CD4-positive, alpha-beta T cell (primary cell): ENCODE measurements at regions not wholly inside any gene's neighbourhood (a gene's known extent, or its start where the extent isn't known, plus 50 kb on each side); places are given as distances from the start of the nearest gene placed in this dataset.

Experiments used
- ATAC-seq: fragments of 200-7000 bp; cut with Tn5 transposase; one replicate; pipeline ENCODE4 v1.10.0; 2022; ENCODE audit warnings: mild to moderate bottlenecking; ENCODE audit not compliant: poor library complexity
- CTCF ChIA-PET: fragments of 350-600 bp; sonication (Branson Sonifier 250); formaldehyde crosslinking; loops from one replicate; lab custom pipeline; 2021; ENCODE audit warnings: antibody characterized with exemption, inconsistent platforms; lab: Charles Lee
- POLR2A ChIA-PET: fragments of 350-600 bp; sonication (Branson Sonifier 250); formaldehyde crosslinking; loops from one replicate; lab custom pipeline; 2021; ENCODE audit warnings: antibody characterized with exemption, inconsistent platforms; lab: Charles Lee
- DNase-seq, 14 experiments: peaks; one replicate each; pipeline ENCODE4 v3.0.0-alpha.2; 2013 to 2020; ENCODE audit warnings: mixed read lengths in 2 of 14
- H3K27ac ChIP-seq, 2 donors: one replicate each; pipeline versions ENCODE4 v1.5.1 to v1.7.0; 2013; ENCODE audit warnings: low read length in 2 of 2, low read depth in 1 of 2, mild to moderate bottlenecking in 1 of 2
- H3K27me3 ChIP-seq, 2 experiments: 1 replicate in 1 of 2; 2 replicates in 1 of 2; pipeline versions ENCODE4 v1.6.1 to v1.7.0; 2013; ENCODE audit warnings: low read length in 2 of 2, control low read depth in 1 of 2, mild to moderate bottlenecking in 1 of 2, moderate library complexity in 1 of 2; ENCODE audit not compliant: insufficient read depth in 2 of 2, control insufficient read depth in 1 of 2
- H3K36me3 ChIP-seq: one replicate; pipeline ENCODE4 v1.6.1; 2013; ENCODE audit warnings: low read length, control low read depth; ENCODE audit not compliant: insufficient read depth
- H3K4me1 ChIP-seq: one replicate; pipeline ENCODE4 v1.6.1; 2013; ENCODE audit warnings: low read length, control low read depth; ENCODE audit not compliant: insufficient read depth
- H3K4me3 ChIP-seq: one replicate; pipeline ENCODE4 v1.5.1; 2013; ENCODE audit warnings: mild to moderate bottlenecking, low read length, moderate library complexity
- H3K9me3 ChIP-seq, 2 experiments: 1 replicate in 1 of 2; 2 replicates in 1 of 2; pipeline versions ENCODE4 v1.6.1 to v1.7.0; 2013; ENCODE audit warnings: low read length in 2 of 2, mild to moderate bottlenecking in 2 of 2, control low read depth in 1 of 2, moderate library complexity in 1 of 2; ENCODE audit not compliant: control insufficient read depth in 1 of 2, insufficient read depth in 1 of 2
- H3K27ac Mint-ChIP-seq: one replicate; pipeline ENCODE4 v1.8.0; 2020; ENCODE audit warnings: mixed read lengths
- H3K27me3 Mint-ChIP-seq: one replicate; pipeline ENCODE4 v1.8.0; 2021; ENCODE audit warnings: mixed read lengths
- H3K36me3 Mint-ChIP-seq: one replicate; pipeline ENCODE4 v1.8.0; 2021; ENCODE audit warnings: low read depth, mixed read lengths
- H3K4me1 Mint-ChIP-seq: one replicate; pipeline ENCODE4 v1.8.0; 2021; ENCODE audit warnings: low read depth, mixed read lengths
- H3K4me3 Mint-ChIP-seq: one replicate; pipeline ENCODE4 v1.8.0; 2020; ENCODE audit warnings: mild to moderate bottlenecking, mixed read lengths
- H3K9me3 Mint-ChIP-seq: one replicate; pipeline ENCODE4 v1.8.0; 2020; ENCODE audit warnings: mixed read lengths
- intact Hi-C, 2 experiments: fragments of 100-400 bp; cut with DNase I in 1 of 2; cut with micrococcal nuclease in 1 of 2; formaldehyde crosslinking; loops; one replicate each; pipeline versions ENCODE4 v1.15.1 to v1.9.0; 2023 to 2025; cut with DNase I, micrococcal nuclease
- TF ChIP-seq, protein P1 (sequence below): fragments of 200-600 bp; IDR thresholded peaks from one replicate; pipeline ENCODE4 v1.8.0; 2022; ENCODE audit warnings: antibody characterized with exemption, mild to moderate bottlenecking

DNA sequence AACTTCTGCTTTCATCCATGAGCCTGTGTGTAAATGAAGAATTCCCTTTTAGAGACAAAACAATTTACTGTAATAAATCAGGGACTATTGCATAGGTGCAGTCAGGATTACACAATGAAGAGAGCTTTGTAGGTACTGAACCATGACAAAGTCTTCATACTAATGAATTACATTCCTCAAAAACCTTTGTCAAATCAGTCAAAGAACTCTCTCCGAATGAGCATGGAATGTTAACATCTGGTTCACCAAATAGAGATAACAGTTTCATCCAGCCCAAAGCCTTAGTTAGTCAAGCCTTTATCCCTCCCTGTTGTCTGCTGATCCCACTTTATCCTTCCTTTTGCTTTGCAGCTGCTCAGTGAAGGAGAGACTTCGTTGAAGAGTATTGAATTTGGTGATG is 62.9 kb upstream of the DMRTA1 start:
- POLR2A ChIA-PET = no interaction called here
- no peaks in the 10 kb centered on the region for H3K27me3 ChIP-seq
- no peaks in the 10 kb centered on the region for H3K36me3 ChIP-seq
- peaks cover 0 to 4% of the 10 kb centered on the region in 2 experiments for H3K9me3 ChIP-seq
- H3K4me3 ChIP-seq = no peak overlapping the region
- CTCF ChIA-PET = no interaction called here
- Mint-ChIP-seq H3K27ac (no peak overlapping the region), H3K4me3 (no peak overlapping the region), H3K36me3 (no peaks in the 10 kb centered on the region), H3K4me1 (no peaks in the 10 kb centered on the region), H3K9me3 (peaks cover 3% of the 10 kb centered on the region), H3K27me3 (no peaks in the 10 kb centered on the region)
- no peak for DNase-seq
- TF ChIP-seq, protein P1, sequence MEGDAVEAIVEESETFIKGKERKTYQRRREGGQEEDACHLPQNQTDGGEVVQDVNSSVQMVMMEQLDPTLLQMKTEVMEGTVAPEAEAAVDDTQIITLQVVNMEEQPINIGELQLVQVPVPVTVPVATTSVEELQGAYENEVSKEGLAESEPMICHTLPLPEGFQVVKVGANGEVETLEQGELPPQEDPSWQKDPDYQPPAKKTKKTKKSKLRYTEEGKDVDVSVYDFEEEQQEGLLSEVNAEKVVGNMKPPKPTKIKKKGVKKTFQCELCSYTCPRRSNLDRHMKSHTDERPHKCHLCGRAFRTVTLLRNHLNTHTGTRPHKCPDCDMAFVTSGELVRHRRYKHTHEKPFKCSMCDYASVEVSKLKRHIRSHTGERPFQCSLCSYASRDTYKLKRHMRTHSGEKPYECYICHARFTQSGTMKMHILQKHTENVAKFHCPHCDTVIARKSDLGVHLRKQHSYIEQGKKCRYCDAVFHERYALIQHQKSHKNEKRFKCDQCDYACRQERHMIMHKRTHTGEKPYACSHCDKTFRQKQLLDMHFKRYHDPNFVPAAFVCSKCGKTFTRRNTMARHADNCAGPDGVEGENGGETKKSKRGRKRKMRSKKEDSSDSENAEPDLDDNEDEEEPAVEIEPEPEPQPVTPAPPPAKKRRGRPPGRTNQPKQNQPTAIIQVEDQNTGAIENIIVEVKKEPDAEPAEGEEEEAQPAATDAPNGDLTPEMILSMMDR = no peak
- no peak overlapping the region for H3K27ac ChIP-seq
- no peak for ATAC-seq
- intact Hi-C loops = no loop called here
- no peaks in the 10 kb centered on the region for H3K4me1 ChIP-seq

DNA sequence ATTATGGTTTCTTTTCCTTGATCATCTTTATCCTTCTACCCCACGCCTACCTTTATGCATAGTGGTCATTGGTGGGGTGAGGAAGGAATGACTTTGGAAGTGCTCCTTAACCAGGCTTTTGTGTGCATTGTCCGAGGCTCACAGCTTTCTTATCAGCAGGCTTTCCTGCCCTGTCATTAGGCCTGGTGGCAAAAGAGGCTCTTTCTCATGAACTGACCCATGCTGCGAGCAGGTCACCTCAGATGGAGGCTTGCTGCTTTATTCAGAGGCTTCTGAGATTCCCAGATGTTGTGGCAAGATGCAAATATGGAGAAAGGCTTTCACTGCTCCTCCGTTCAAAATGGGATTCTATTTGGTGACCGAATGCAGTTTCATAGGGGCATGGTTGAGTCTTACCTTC is 57.4 kb upstream of the DMRTA1 start:
- DNase-seq = no peak
- peaks cover 3% of the 10 kb centered on the region for H3K9me3 Mint-ChIP-seq
- H3K27me3 ChIP-seq = no peaks in the 10 kb centered on the region

DNA sequence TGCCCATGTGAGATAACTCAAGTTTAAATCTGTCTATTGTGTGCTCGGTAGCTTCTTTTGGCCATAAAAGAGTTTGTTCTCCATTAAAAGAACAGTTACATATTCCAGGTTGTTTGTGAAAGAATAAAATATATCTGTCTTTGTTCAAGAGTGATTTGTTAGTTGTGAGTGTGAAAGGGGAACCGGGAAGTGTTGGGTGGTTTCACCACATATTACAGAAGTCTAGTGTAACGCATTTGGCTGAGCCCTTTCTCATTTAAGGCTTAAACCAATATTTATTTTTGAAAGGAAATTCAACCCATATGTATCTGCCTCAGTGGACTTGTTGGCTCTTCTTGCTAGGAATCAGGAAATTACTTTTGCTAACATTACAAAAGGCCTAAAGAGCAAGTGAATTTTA is 54.1 kb upstream of the DMRTA1 start:
- ATAC-seq (no peak), DNase-seq (no peak)
- Histone ChIP-seq H3K36me3 (no peaks in the 10 kb centered on the region), H3K4me3 (no peak overlapping the region), H3K27ac (no peak overlapping the region), H3K27me3 (no peaks in the 10 kb centered on the region), H3K4me1 (no peaks in the 10 kb centered on the region), H3K9me3 (peaks cover 0 to 5% of the 10 kb centered on the region in 2 experiments)
- Mint-ChIP-seq H3K9me3 (peaks cover 2% of the 10 kb centered on the region), H3K27me3 (no peaks in the 10 kb centered on the region), H3K36me3 (no peaks in the 10 kb centered on the region), H3K27ac (no peak overlapping the region), H3K4me1 (no peaks in the 10 kb centered on the region), H3K4me3 (no peak overlapping the region)
- CTCF ChIA-PET = no interaction called here
- POLR2A ChIA-PET = no interaction called here
- intact Hi-C loops = no loop called here
- TF ChIP-seq, protein P1 = no peak

More for the DNA sequence above, 57.4 kb upstream of the DMRTA1 start:
- intact Hi-C loops = no loop called here
- Histone ChIP-seq H3K4me3 (no peak overlapping the region), H3K4me1 (no peaks in the 10 kb centered on the region), H3K36me3 (no peaks in the 10 kb centered on the region), H3K27ac (no peak overlapping the region), H3K9me3 (no peaks in the 10 kb centered on the region)
- Mint-ChIP-seq H3K27me3 (no peaks in the 10 kb centered on the region), H3K36me3 (no peaks in the 10 kb centered on the region), H3K4me3 (no peak overlapping the region), H3K4me1 (no peaks in the 10 kb centered on the region), H3K27ac (no peak overlapping the region)
- ChIA-PET CTCF (no interaction called here), POLR2A (no interaction called here)
- ATAC-seq = no peak
- TF ChIP-seq, protein P1 = no peak
